H1 (cell line): ENCODE measurements at regions not wholly inside any gene's neighbourhood (a gene's known extent, or its start where the extent isn't known, plus 50 kb on each side); places are given as distances from the start of the nearest gene placed in this dataset.

Source experiments
- CEBPB ChIP-seq: IDR thresholded peaks from 2 replicates; pipeline ENCODE4 v1.6.1; 2012; ENCODE audit warnings: low read depth, low read length
- CTCF ChIP-seq, 3 experiments: IDR thresholded peaks; 1 replicate in 2 of 3; 2 replicates in 1 of 3; pipeline versions ENCODE4 v1.5.1 to v1.6.1; 2011; ENCODE audit warnings: low read length in 3 of 3, mild to moderate bottlenecking in 3 of 3, inconsistent platforms in 2 of 3, low read depth in 1 of 3, moderate library complexity in 1 of 3; ENCODE audit not compliant: insufficient read depth in 1 of 3; ENCODE audit errors: control extremely low read depth in 1 of 3
- EP300 ChIP-seq, 2 experiments: IDR thresholded peaks; 1 replicate in 1 of 2; 2 replicates in 1 of 2; pipeline ENCODE4 v1.6.1; 2011 to 2012; ENCODE audit warnings: low read depth in 2 of 2, low read length in 2 of 2, mild to moderate bottlenecking in 2 of 2, borderline replicate concordance in 1 of 2, inconsistent platforms in 1 of 2, moderate library complexity in 1 of 2
- POLR2AphosphoS5 ChIP-seq: IDR thresholded peaks from 2 replicates; pipeline ENCODE4 v1.6.1; 2011; ENCODE audit warnings: low read depth, low read length
- RBBP5 ChIP-seq: IDR thresholded peaks from 2 replicates; pipeline ENCODE4 v1.7.1; 2012; ENCODE audit warnings: low read depth, mild to moderate bottlenecking, inconsistent platforms, low read length, moderate library complexity, borderline replicate concordance
- RFX5 ChIP-seq: IDR thresholded peaks from 2 replicates; pipeline ENCODE4 v1.6.1; 2011; ENCODE audit warnings: low read depth, low read length, improper control_type of control experiment, borderline replicate concordance
- SIN3A ChIP-seq, 2 experiments: IDR thresholded peaks in 1 of 2; conservative IDR thresholded peaks in 1 of 2; 2 replicates each; pipeline ENCODE4 v1.6.1; 2011 to 2012; ENCODE audit warnings: low read length in 2 of 2, improper control_type of control experiment in 1 of 2, low read depth in 1 of 2, mild to moderate bottlenecking in 1 of 2
- SP1 ChIP-seq: IDR thresholded peaks from 2 replicates; pipeline ENCODE4 v1.6.1; 2011; ENCODE audit warnings: low read depth, low read length
- SP4 ChIP-seq: IDR thresholded peaks from 2 replicates; pipeline ENCODE4 v1.6.1; 2012; ENCODE audit warnings: low read length, inconsistent platforms
- ZNF274 ChIP-seq: IDR thresholded peaks from 2 replicates; pipeline ENCODE4 v1.7.0; 2012; ENCODE audit warnings: low read length, borderline replicate concordance; ENCODE audit errors: extremely low read depth

GRCh38 chr11:70901951-70902521, 350.3 kb downstream of the SHANK2 start:
- no peak for TF ChIP-seq CTCF (IDR thresholded peaks at IDR 0.05; ENCODE audit: control extremely low read depth in 1 of 3, insufficient read depth in 1 of 3, low read depth in 1 of 3, low read length in 3 of 3)
- no peak for TF ChIP-seq ZNF274
- no peak for TF ChIP-seq RFX5
- TF ChIP-seq RBBP5 = no peak
- no peak for TF ChIP-seq EP300 (IDR thresholded peaks at IDR 0.05; ENCODE audit: borderline replicate concordance in 1 of 2, low read depth in 2 of 2, low read length in 2 of 2)
- no peak for TF ChIP-seq SP1
- TF ChIP-seq POLR2AphosphoS5 = no peak
- no peak for TF ChIP-seq CEBPB
- TF ChIP-seq SP4 = no peak
- no peak for TF ChIP-seq SIN3A (conservative IDR thresholded peaks at IDR 0.05 in 1 of 2, IDR thresholded peaks at IDR 0.05 in 1 of 2; ENCODE audit: low read depth in 1 of 2, low read length in 2 of 2)
